ENCODE measurements at regions not wholly inside any gene's neighbourhood (a gene's known extent, or its start where the extent isn't known, plus 50 kb on each side); places are given as distances from the start of the nearest gene placed in this dataset.
"Not testable (repeated sequence)": the region's sequence is repeated elsewhere in the genome, so short reads cannot be mapped to it uniquely, and the experiment has no call there.

GRCh38 chr12:96112733-96113132 lies 77.3 kb upstream of the LTA4H start:
- TF ChIP-seq CTCF (IDR thresholded peaks at IDR 0.05; ENCODE audit: low read depth, low read length, missing control alignments): no peak
- no peak for DNase-seq (ENCODE audit: low read depth)
- H3K4me3 ChIP-seq (ENCODE audit: low read depth, low read length): no peak overlapping the region

GRCh38 chr12:96117460-96117859 lies 76.7 kb upstream of the ELK3 start:
- TF ChIP-seq CTCF (IDR thresholded peaks at IDR 0.05; ENCODE audit: low read depth, low read length, missing control alignments): no peak
- no peak overlapping the region for H3K4me3 ChIP-seq (ENCODE audit: low read depth, low read length)
- no peak for DNase-seq (ENCODE audit: low read depth)

GRCh38 chr12:96120359-96121100 lies 73.6 kb upstream of the ELK3 start:
- no peak overlapping the region for H3K4me3 ChIP-seq (ENCODE audit: low read depth, low read length)
- no peak for DNase-seq (ENCODE audit: low read depth)

GRCh38 chr12:96121271-96121711 lies 72.9 kb upstream of the ELK3 start:
- no peak for TF ChIP-seq CTCF (IDR thresholded peaks at IDR 0.05; ENCODE audit: low read depth, low read length, missing control alignments)
- no peak for DNase-seq (ENCODE audit: low read depth)
- no peak overlapping the region for H3K4me3 ChIP-seq (ENCODE audit: low read depth, low read length)

More at GRCh38 chr12:96120359-96121100, 73.6 kb upstream of the ELK3 start:
- peak; percentile 28 for TF ChIP-seq CTCF (IDR thresholded peaks at IDR 0.05; ENCODE audit: low read depth, low read length, missing control alignments)

GRCh38 chr12:96128292-96128691 lies 65.9 kb upstream of the ELK3 start:
- not testable (repeated sequence) for H3K4me3 ChIP-seq (ENCODE audit: low read depth, low read length); DNase-seq (ENCODE audit: low read depth)

- no peak overlapping the region for H3K4me3 ChIP-seq (ENCODE audit: low read depth, low read length)
- no peak for TF ChIP-seq CTCF (IDR thresholded peaks at IDR 0.05; ENCODE audit: low read depth, low read length, missing control alignments)
- no peak for DNase-seq (ENCODE audit: low read depth)
Observed at GRCh38 chr12:96130396-96131059, 63.6 kb upstream of the ELK3 start.

GRCh38 chr12:96131230-96131788 lies 62.9 kb upstream of the ELK3 start:
- no peak for DNase-seq (ENCODE audit: low read depth)
- no peak for TF ChIP-seq CTCF (IDR thresholded peaks at IDR 0.05; ENCODE audit: low read depth, low read length, missing control alignments)
- H3K4me3 ChIP-seq (ENCODE audit: low read depth, low read length): no peak overlapping the region

Data from GM12864 (cell line).